Heart right ventricle (tissue), 16 donors: ENCODE measurements at regions not wholly inside any gene's neighbourhood (a gene's known extent, or its start where the extent isn't known, plus 50 kb on each side); places are given as distances from the start of the nearest gene placed in this dataset.

Experiments
- ATAC-seq, 8 donors: fragments of 200-7000 bp; cut with Tn5 transposase; one replicate each; pipeline ENCODE4 v1.9.1; 2020; ENCODE audit warnings: mild to moderate bottlenecking in 8 of 8, moderate library complexity in 8 of 8, moderate number of reproducible peaks in 1 of 8
- DNase-seq, 2 donors: peaks; one replicate each; pipeline ENCODE4 v3.0.0-alpha.2; 2020
- H3K27ac ChIP-seq, 10 donors: fragments of 200-600 bp; sonication (generic) in 2 of 10; one replicate each; pipeline versions ENCODE4 v1.5.0 to v1.8.0; 2020 to 2022; ENCODE audit warnings: mild to moderate bottlenecking in 3 of 10
- H3K27me3 ChIP-seq, 7 donors: fragments of 200-600 bp; one replicate each; pipeline ENCODE4 v1.8.0; 2021 to 2022; ENCODE audit warnings: mild to moderate bottlenecking in 2 of 7
- H3K36me3 ChIP-seq, 9 donors: fragments of 200-600 bp; sonication (generic) in 1 of 9; one replicate each; pipeline versions ENCODE4 v1.5.0 to v1.8.0; 2020 to 2022; ENCODE audit warnings: mild to moderate bottlenecking in 2 of 9
- H3K4me1 ChIP-seq, 9 donors: fragments of 200-600 bp; sonication (generic) in 1 of 9; one replicate each; pipeline versions ENCODE4 v1.5.0 to v1.8.0; 2020 to 2022; ENCODE audit warnings: mild to moderate bottlenecking in 4 of 9
- H3K4me3 ChIP-seq, 10 donors: fragments of 200-600 bp; sonication (generic) in 2 of 10; one replicate each; pipeline versions ENCODE4 v1.5.0 to v1.8.0; 2020 to 2022; ENCODE audit warnings: mild to moderate bottlenecking in 7 of 10, moderate library complexity in 2 of 10
- H3K9me3 ChIP-seq, 11 donors: fragments of 200-600 bp in 10 of 11; sonication (generic) in 2 of 11; one replicate each; pipeline versions ENCODE4 v1.5.0 to v1.8.0; 2013 to 2022; ENCODE audit warnings: mild to moderate bottlenecking in 2 of 11, control low read depth in 1 of 11, moderate library complexity in 1 of 11
- WGBS, 2 donors: extraction: QIAGEN DNeasy Blood & Tissue Kit; methylation state at CpG; one replicate each; pipeline ENCODE4 v1.1.7; 2013; ENCODE audit warnings: inconsistent platforms in 1 of 2; 5-methylcytosine and 5-hydroxymethylcytosine counted together
- intact Hi-C, 10 donors: fragments of 100-400 bp; cut with DNase I; formaldehyde crosslinking; loops; one replicate each; pipeline versions ENCODE4 v1.11.1 to v1.14.2; 2022
- TF ChIP-seq, protein P1 (sequence below), 9 donors: fragments of 200-600 bp; sonication (generic) in 2 of 9; IDR thresholded peaks; one replicate each; pipeline versions ENCODE4 v1.5.0 to v1.8.0; 2021 to 2022; ENCODE audit warnings: antibody characterized with exemption in 9 of 9, mild to moderate bottlenecking in 5 of 9, moderate library complexity in 1 of 9
- donor health status: Arrhythmogenic right ventricular cardiomyopathy.
- donor health status: ischemic (EF 13 %, LVEDD 7.1; RV severe dilation, severe dysfunction).
- donor health status: healthy with polysubstance abuse.
- donor health status: DM: no; HTN: yes; CAD: no.
- donor health status: DM: no; HTN: no; CAD: no.
- donor health status: ischemic (EF 25% LVEDD 6.9; RV normal size, moderate dysfunction).
- donor health status: ischemic (EF 25% LVEDD 5.7; RV mildly dilated, moderate dysfunction).
- donor health status: healthy.
- donor health status: DM: yes; HTN: yes; CAD: no.
- donor health status: Ischemic cardiomyopathy.
- donor health status: ischemic (EF 35%, LVEDD 5.7; RV mildly dilated, moderate dysfunction).
- donor health status: nonischemic (EF 11% LVEDD 7.7; RV severe dilation, severe dysfunction).
- donor health status: DM: yes; HTN: yes; CAD: no.
- donor health status: PGD.
- donor health status: ischemic (EF 29% LVEDD 5.4; RV normal size, mild dysfunction).
- donor health status: nonischemic (EF 23%, LVEDD 6.1; RV moderate dilation, normal function).

DNA sequence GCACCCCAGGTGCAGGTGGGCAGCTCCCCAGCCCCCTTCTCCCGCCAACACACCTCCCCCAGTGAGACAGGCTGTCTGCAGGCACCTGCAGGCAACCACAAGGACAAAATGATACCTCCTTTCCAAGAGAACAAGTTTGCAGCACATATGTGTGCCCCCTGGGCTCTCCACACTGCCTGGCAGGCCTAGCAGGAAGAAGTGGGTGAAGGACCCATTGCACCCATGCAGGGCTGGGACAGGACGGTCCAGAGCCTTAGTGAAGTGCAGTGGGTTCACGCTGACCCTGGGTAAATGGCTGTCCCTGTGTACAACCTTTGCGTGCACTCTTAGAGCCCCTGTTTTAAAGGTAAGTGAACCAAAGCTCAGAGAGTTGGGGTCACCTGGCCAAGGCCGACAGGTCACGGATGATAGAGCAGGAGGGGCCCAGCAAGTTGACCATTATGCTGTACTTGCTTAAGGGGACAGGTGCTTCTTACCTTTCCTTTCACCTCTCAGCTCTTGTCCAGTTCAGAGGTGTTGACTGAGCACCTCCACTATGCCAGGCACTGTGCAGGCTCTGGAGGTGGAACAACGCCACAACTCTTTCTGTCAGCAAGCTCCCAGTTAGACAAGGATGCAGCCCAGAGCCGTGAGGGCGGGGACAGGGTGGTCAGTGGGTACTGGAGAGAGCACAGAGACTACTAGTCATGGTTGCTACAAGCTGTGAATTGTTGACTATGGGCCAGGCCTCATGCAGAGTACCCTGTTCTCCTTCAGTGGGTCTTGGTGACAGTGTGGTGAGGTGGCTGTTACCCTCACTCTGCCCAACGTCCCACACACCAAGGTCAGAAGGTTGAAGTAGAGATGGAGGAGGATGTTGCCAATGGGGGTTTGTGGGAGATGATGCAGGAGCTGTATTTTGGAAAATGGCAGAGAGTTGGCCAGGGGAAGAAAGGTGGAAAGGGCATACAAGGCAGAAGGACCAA, 125.9 kb downstream of the PAPOLA start:
- peaks cover 0 to 8% (median 0%) of the 10 kb centered on the region in 11 donors for H3K9me3 ChIP-seq
- no peaks in the 10 kb centered on the region for H3K4me1 ChIP-seq
- WGBS, 2 donors, result 78 to 82% methylated on average over 10 of the region's 10 CpGs
- no peaks in the 10 kb centered on the region for H3K36me3 ChIP-seq
- peaks cover 0 to 42% (median 30%) of the 10 kb centered on the region in 7 donors for H3K27me3 ChIP-seq
- DNase-seq (no peak), ATAC-seq (no peak)
- TF ChIP-seq, protein P1, sequence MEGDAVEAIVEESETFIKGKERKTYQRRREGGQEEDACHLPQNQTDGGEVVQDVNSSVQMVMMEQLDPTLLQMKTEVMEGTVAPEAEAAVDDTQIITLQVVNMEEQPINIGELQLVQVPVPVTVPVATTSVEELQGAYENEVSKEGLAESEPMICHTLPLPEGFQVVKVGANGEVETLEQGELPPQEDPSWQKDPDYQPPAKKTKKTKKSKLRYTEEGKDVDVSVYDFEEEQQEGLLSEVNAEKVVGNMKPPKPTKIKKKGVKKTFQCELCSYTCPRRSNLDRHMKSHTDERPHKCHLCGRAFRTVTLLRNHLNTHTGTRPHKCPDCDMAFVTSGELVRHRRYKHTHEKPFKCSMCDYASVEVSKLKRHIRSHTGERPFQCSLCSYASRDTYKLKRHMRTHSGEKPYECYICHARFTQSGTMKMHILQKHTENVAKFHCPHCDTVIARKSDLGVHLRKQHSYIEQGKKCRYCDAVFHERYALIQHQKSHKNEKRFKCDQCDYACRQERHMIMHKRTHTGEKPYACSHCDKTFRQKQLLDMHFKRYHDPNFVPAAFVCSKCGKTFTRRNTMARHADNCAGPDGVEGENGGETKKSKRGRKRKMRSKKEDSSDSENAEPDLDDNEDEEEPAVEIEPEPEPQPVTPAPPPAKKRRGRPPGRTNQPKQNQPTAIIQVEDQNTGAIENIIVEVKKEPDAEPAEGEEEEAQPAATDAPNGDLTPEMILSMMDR (IDR thresholded peaks at IDR 0.05), result no peak
- no peak overlapping the region for H3K4me3 ChIP-seq
- intact Hi-C loops, result no loop called here
- no peak overlapping the region for H3K27ac ChIP-seq

GRCh38 chr14:96629082-96629481, 126.9 kb downstream of the PAPOLA start:
- Histone ChIP-seq H3K4me1 (no peaks in the 10 kb centered on the region), H3K27me3 (peaks cover 0 to 32% (median 21%) of the 10 kb centered on the region in 7 donors), H3K9me3 (peaks cover 0 to 8% (median 0%) of the 10 kb centered on the region in 11 donors), H3K4me3 (no peak overlapping the region), H3K36me3 (no peaks in the 10 kb centered on the region), H3K27ac (no peak overlapping the region)
- DNase-seq, result no peak
- TF ChIP-seq, protein P1 (IDR thresholded peaks at IDR 0.05), result no peak
- intact Hi-C loops, result no loop called here
- ATAC-seq, result no peak
- WGBS, 2 donors, result 83% methylated on average over 9 of the region's 9 CpGs

DNA sequence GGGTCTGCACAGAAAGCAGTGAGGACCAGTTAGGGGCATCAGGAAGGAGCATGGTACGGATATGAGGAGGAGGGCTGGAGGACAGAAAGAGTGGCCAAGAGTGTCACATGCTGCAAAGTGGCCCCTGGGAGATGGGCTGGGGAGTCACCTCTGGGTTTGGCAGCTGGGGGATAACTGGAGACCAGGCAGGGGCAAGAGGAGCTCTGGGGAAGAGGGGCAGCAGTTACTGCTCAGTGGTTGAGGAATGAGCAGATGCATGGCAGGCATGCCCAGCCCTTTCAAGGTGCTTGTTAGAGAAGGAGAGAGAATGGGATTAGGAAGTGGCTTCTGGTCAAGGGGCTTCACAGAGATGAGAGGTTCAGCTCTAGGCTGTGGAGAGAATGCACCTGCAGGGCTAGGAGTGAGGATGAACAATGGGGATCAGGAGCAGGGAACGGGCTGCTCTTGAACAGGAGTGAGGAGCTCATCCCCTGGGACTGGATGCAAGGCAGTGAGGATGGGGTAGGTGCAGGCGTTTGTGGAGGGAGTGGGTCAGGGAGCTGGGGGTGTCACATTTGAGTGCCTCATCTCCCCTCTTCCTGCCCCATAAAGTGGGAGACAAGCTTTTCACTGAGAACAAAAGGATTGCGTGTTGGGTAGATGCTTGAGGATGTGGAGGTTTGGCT, 127.5 kb downstream of the PAPOLA start:
- ATAC-seq, result no peak
- DNase-seq, result no peak
- H3K9me3 ChIP-seq, result peaks cover 0 to 8% (median 0%) of the 10 kb centered on the region in 11 donors
- H3K27ac ChIP-seq, result no peak overlapping the region
- H3K27me3 ChIP-seq, result peaks cover 0 to 26% (median 19%) of the 10 kb centered on the region in 7 donors
- H3K4me1 ChIP-seq, result no peaks in the 10 kb centered on the region
- TF ChIP-seq, protein P1 (IDR thresholded peaks at IDR 0.05), result no peak
- H3K36me3 ChIP-seq, result no peaks in the 10 kb centered on the region
- WGBS, 2 donors, result 65 to 86% methylated on average over 4 of the region's 4 CpGs
- intact Hi-C loops, result no loop called here
- no peak overlapping the region for H3K4me3 ChIP-seq

DNA sequence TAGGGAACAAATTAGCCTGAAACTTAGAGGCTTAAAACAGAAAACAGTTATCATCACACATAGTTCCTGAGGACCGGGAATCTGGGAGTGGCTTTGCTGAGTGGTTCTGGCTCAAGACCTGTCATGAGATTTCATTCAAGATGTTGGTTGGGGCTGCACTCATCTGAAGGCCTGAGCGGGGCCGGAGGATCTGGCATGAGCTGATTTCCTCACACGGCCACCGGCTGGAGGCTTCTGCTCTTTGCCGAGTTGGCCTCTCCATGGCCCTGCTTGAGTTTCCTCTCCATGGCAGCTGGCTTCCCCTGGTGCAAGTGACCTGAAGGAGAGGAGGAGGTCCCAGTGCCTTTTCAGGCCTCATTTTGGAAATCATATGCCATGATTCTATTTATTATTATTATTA, 128.1 kb downstream of the PAPOLA start:
- no peaks in the 10 kb centered on the region for H3K36me3 ChIP-seq

More for the DNA sequence above, 128.1 kb downstream of the PAPOLA start:
- Histone ChIP-seq H3K4me3 (no peak overlapping the region), H3K4me1 (no peaks in the 10 kb centered on the region), H3K9me3 (peaks cover 0 to 8% (median 0%) of the 10 kb centered on the region in 11 donors), H3K27me3 (peaks cover 0 to 20% (median 13%) of the 10 kb centered on the region in 7 donors), H3K27ac (no peak overlapping the region)
- intact Hi-C loops, result no loop called here
- no peak for ATAC-seq
- TF ChIP-seq, protein P1 (IDR thresholded peaks at IDR 0.05), result no peak
- DNase-seq, result no peak
- 93 to 97% methylated on average over 6 of the region's 6 CpGs for WGBS, 2 donors
